ENCODE measurements at regions not wholly inside any gene's neighbourhood (a gene's known extent, or its start where the extent isn't known, plus 50 kb on each side); places are given as distances from the start of the nearest gene placed in this dataset.

DNA sequence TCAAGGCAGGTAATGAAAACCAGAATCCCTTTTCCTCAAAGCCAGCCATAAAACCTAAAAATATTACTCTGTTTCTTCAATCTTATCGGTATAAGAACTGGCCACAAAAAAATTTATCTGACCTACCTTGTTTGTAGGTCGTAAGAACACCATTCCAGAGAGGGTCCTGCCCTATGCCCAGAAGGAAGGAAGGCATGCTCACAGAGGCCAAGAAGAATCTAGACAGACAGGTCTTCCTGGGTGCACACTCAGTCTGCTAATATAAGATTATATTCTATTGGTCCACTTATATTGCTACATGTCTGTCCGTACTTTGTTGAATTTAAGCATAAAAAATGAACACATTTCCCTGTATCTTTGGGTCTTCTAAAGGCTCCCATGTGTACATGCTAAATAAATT lies 2136.1 kb upstream of the PCDH20 start:
- Histone ChIP-seq H3K79me2 (ENCODE audit: control insufficient read depth, low read length) (no peaks in the 10 kb centered on the region), H3K4me1 (ENCODE audit: control insufficient read depth, low read length) (no peaks in the 10 kb centered on the region), H3F3A (ENCODE audit: control insufficient read depth, insufficient read depth) (no peaks in the 10 kb centered on the region), H3K27ac (ENCODE audit: low read depth, low read length) (no peak overlapping the region), H3K36me3 (ENCODE audit: control insufficient read depth, low read length) (no peaks in the 10 kb centered on the region), H4K20me1 (ENCODE audit: control insufficient read depth, insufficient read depth, low read depth, low read length) (no peaks in the 10 kb centered on the region), H3K9me3 (ENCODE audit: control insufficient read depth, insufficient read depth, low read length) (no peaks in the 10 kb centered on the region), H3K4me2 (ENCODE audit: low read length) (no peak overlapping the region), H3K27me3 (ENCODE audit: control insufficient read depth, low read length) (no peaks in the 10 kb centered on the region), H3K9me2 (replicated peaks; ENCODE audit: control insufficient read depth, low read length) (no peaks in the 10 kb centered on the region), H3K4me3 (ENCODE audit: low read length) (no peak overlapping the region)
- no peak for TF ChIP-seq CTCF (IDR thresholded peaks at IDR 0.05; ENCODE audit: low read depth, low read length, poor library complexity, severe bottlenecking)
- TF ChIP-seq EZH2phosphoT487 (IDR thresholded peaks at IDR 0.05; ENCODE audit: borderline replicate concordance, low read length), result no peak

GRCh38 chr13:63546524-63546923 lies 2130.9 kb upstream of the PCDH20 start:
- no peaks in the 10 kb centered on the region for H3F3A ChIP-seq (ENCODE audit: control insufficient read depth, insufficient read depth)
- H3K27ac ChIP-seq (ENCODE audit: low read depth, low read length), result no peak overlapping the region
- no peaks in the 10 kb centered on the region for H3K9me2 ChIP-seq (replicated peaks; ENCODE audit: control insufficient read depth, low read length)
- no peaks in the 10 kb centered on the region for H4K20me1 ChIP-seq (ENCODE audit: control insufficient read depth, insufficient read depth, low read depth, low read length)
- H3K4me3 ChIP-seq (ENCODE audit: low read length), result no peak overlapping the region
- H3K36me3 ChIP-seq (ENCODE audit: control insufficient read depth, low read length), result no peaks in the 10 kb centered on the region
- no peaks in the 10 kb centered on the region for H3K79me2 ChIP-seq (ENCODE audit: control insufficient read depth, low read length)
- H3K4me1 ChIP-seq (ENCODE audit: control insufficient read depth, low read length), result no peaks in the 10 kb centered on the region
- H3K4me2 ChIP-seq (ENCODE audit: low read length), result no peak overlapping the region
- no peaks in the 10 kb centered on the region for H3K27me3 ChIP-seq (ENCODE audit: control insufficient read depth, low read length)
- no peak for TF ChIP-seq CTCF (IDR thresholded peaks at IDR 0.05; ENCODE audit: low read depth, low read length, poor library complexity, severe bottlenecking)
- TF ChIP-seq EZH2phosphoT487 (IDR thresholded peaks at IDR 0.05; ENCODE audit: borderline replicate concordance, low read length), result no peak
- H3K9me3 ChIP-seq (ENCODE audit: control insufficient read depth, insufficient read depth, low read length), result no peaks in the 10 kb centered on the region

- Histone ChIP-seq H3K9me3 (ENCODE audit: control insufficient read depth, insufficient read depth, low read length) (no peaks in the 10 kb centered on the region), H4K20me1 (ENCODE audit: control insufficient read depth, insufficient read depth, low read depth, low read length) (no peaks in the 10 kb centered on the region), H3K79me2 (ENCODE audit: control insufficient read depth, low read length) (no peaks in the 10 kb centered on the region), H3K4me1 (ENCODE audit: control insufficient read depth, low read length) (no peaks in the 10 kb centered on the region), H3K36me3 (ENCODE audit: control insufficient read depth, low read length) (no peaks in the 10 kb centered on the region), H3K9me2 (replicated peaks; ENCODE audit: control insufficient read depth, low read length) (no peaks in the 10 kb centered on the region), H3K4me2 (ENCODE audit: low read length) (no peak overlapping the region), H3K27me3 (ENCODE audit: control insufficient read depth, low read length) (no peaks in the 10 kb centered on the region), H3K4me3 (ENCODE audit: low read length) (no peak overlapping the region), H3F3A (ENCODE audit: control insufficient read depth, insufficient read depth) (no peaks in the 10 kb centered on the region), H3K27ac (ENCODE audit: low read depth, low read length) (no peak overlapping the region)
- TF ChIP-seq CTCF (IDR thresholded peaks at IDR 0.05; ENCODE audit: low read depth, low read length, poor library complexity, severe bottlenecking), result no peak
Observed at GRCh38 chr13:63542770-63543169, 2127.1 kb upstream of the PCDH20 start.

GRCh38 chr13:63541336-63541735 lies 2125.7 kb upstream of the PCDH20 start:
- H4K20me1 ChIP-seq (ENCODE audit: control insufficient read depth, insufficient read depth, low read depth, low read length), result no peaks in the 10 kb centered on the region
- TF ChIP-seq CTCF (IDR thresholded peaks at IDR 0.05; ENCODE audit: low read depth, low read length, poor library complexity, severe bottlenecking), result no peak
- no peak for TF ChIP-seq EZH2phosphoT487 (IDR thresholded peaks at IDR 0.05; ENCODE audit: borderline replicate concordance, low read length)
- H3K27me3 ChIP-seq (ENCODE audit: control insufficient read depth, low read length), result no peaks in the 10 kb centered on the region

More at GRCh38 chr13:63541336-63541735, 2125.7 kb upstream of the PCDH20 start:
- Histone ChIP-seq H3K36me3 (ENCODE audit: control insufficient read depth, low read length) (no peaks in the 10 kb centered on the region), H3K4me1 (ENCODE audit: control insufficient read depth, low read length) (no peaks in the 10 kb centered on the region), H3K4me3 (ENCODE audit: low read length) (no peak overlapping the region), H3K27ac (ENCODE audit: low read depth, low read length) (no peak overlapping the region), H3K9me3 (ENCODE audit: control insufficient read depth, insufficient read depth, low read length) (no peaks in the 10 kb centered on the region), H3K9me2 (replicated peaks; ENCODE audit: control insufficient read depth, low read length) (no peaks in the 10 kb centered on the region), H3K4me2 (ENCODE audit: low read length) (no peak overlapping the region), H3F3A (ENCODE audit: control insufficient read depth, insufficient read depth) (no peaks in the 10 kb centered on the region), H3K79me2 (ENCODE audit: control insufficient read depth, low read length) (no peaks in the 10 kb centered on the region)
